MM.1S (cell line): ENCODE measurements at regions not wholly inside any gene's neighbourhood (a gene's known extent, or its start where the extent isn't known, plus 50 kb on each side); places are given as distances from the start of the nearest gene placed in this dataset.

Source experiments
- DNase-seq: peaks from one replicate; pipeline ENCODE4 v3.0.0-alpha.2; 2015
- H2AFZ ChIP-seq: fragments of 300-600 bp; sonication (generic); 2 replicates; pipeline ENCODE4 v1.6.0; 2016; ENCODE audit warnings: antibody characterized with exemption, low read length
- H3F3A ChIP-seq: fragments of 300-600 bp; sonication (generic); 2 replicates; pipeline ENCODE4 v1.6.1; 2016; ENCODE audit warnings: mild to moderate bottlenecking, antibody characterized with exemption, low read length, moderate library complexity, mixed read lengths; ENCODE audit not compliant: insufficient read depth
- H3K27ac ChIP-seq: fragments of 300-600 bp; sonication (generic); 2 replicates; pipeline ENCODE4 v1.5.1; 2016; ENCODE audit warnings: mild to moderate bottlenecking, low read length
- H3K27me3 ChIP-seq: fragments of 300-600 bp; sonication (generic); replicated peaks from 2 replicates; pipeline ENCODE4 v1.6.0; 2016; ENCODE audit warnings: low read length; ENCODE audit not compliant: insufficient read depth
- H3K36me3 ChIP-seq: fragments of 300-600 bp; sonication (generic); replicated peaks from 2 replicates; pipeline ENCODE4 v1.6.1; 2016; ENCODE audit warnings: mild to moderate bottlenecking, low read length, mixed read lengths; ENCODE audit not compliant: insufficient read depth
- H3K4me1 ChIP-seq: fragments of 300-600 bp; sonication (generic); 2 replicates; pipeline ENCODE4 v1.6.1; 2016; ENCODE audit warnings: low read length, mixed read lengths
- H3K4me2 ChIP-seq: fragments of 300-600 bp; sonication (generic); 2 replicates; pipeline ENCODE4 v1.6.0; 2016; ENCODE audit warnings: low read depth, low read length
- H3K4me3 ChIP-seq: fragments of 300-600 bp; sonication (generic); 2 replicates; pipeline ENCODE4 v1.5.1; 2016; ENCODE audit warnings: low read length, mixed read lengths
- H3K79me2 ChIP-seq: fragments of 300-600 bp; sonication (generic); 2 replicates; pipeline ENCODE4 v1.6.1; 2016; ENCODE audit warnings: mixed run types, low read length, mixed read lengths
- H3K9ac ChIP-seq: fragments of 300-600 bp; sonication (generic); 2 replicates; pipeline ENCODE4 v1.6.1; 2016; ENCODE audit warnings: low read length, mixed read lengths
- H3K9me2 ChIP-seq: fragments of 300-600 bp; sonication (generic); replicated peaks from 2 replicates; pipeline ENCODE4 v1.6.1; 2016; ENCODE audit warnings: mild to moderate bottlenecking, low read length, mixed read lengths; ENCODE audit not compliant: insufficient read depth
- H3K9me3 ChIP-seq: fragments of 300-600 bp; sonication (generic); replicated peaks from 2 replicates; pipeline ENCODE4 v1.6.1; 2016; ENCODE audit warnings: mild to moderate bottlenecking, low read length, mixed read lengths; ENCODE audit not compliant: insufficient read depth
- H4K20me1 ChIP-seq: fragments of 300-600 bp; sonication (generic); 2 replicates; pipeline ENCODE4 v1.6.1; 2016; ENCODE audit warnings: mild to moderate bottlenecking, low read length, moderate library complexity, mixed read lengths; ENCODE audit not compliant: insufficient read depth
- EZH2 ChIP-seq: fragments of 300-600 bp; sonication (generic); optimal IDR thresholded peaks from 2 replicates; pipeline ENCODE3; 2017; ENCODE audit warnings: low read depth, mild to moderate bottlenecking, antibody characterized with exemption, low read length, mixed read lengths
- EZH2phosphoT487 ChIP-seq: fragments of 300-600 bp; sonication (generic); IDR thresholded peaks from 2 replicates; pipeline ENCODE4 v1.6.1; 2018; ENCODE audit warnings: antibody characterized with exemption, low read length
- TF ChIP-seq, protein P1 (sequence below): fragments of 300-600 bp; sonication (generic); IDR thresholded peaks from 2 replicates; pipeline ENCODE4 v1.5.1; 2016; ENCODE audit warnings: antibody characterized with exemption, low read length, mixed read lengths

DNA sequence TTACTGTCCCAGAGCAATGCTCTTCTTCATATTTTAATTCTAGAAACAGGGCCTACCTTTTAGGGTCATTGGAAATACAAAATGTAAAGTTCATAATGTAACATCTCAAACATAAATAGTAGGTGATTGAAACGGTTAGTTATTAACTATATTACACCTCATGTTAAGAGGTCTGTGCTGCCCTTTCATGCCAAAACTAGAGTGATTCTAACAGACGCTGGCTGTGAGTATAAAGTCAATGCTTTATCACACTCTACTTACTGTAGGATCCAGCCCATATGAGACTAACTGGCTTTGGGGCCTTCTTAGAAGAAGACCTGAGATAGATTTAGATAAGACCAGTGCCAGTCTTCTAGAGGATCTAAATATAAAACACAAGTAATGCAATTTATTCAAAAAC, 966.1 kb upstream of the SORCS1 start:
- H3F3A ChIP-seq = no peaks in the 10 kb centered on the region
- no peak overlapping the region for H3K9ac ChIP-seq
- no peaks in the 10 kb centered on the region for H4K20me1 ChIP-seq
- no peaks in the 10 kb centered on the region for H3K9me3 ChIP-seq
- TF ChIP-seq EZH2phosphoT487 (no peak), EZH2 (no peak)
- TF ChIP-seq, protein P1, sequence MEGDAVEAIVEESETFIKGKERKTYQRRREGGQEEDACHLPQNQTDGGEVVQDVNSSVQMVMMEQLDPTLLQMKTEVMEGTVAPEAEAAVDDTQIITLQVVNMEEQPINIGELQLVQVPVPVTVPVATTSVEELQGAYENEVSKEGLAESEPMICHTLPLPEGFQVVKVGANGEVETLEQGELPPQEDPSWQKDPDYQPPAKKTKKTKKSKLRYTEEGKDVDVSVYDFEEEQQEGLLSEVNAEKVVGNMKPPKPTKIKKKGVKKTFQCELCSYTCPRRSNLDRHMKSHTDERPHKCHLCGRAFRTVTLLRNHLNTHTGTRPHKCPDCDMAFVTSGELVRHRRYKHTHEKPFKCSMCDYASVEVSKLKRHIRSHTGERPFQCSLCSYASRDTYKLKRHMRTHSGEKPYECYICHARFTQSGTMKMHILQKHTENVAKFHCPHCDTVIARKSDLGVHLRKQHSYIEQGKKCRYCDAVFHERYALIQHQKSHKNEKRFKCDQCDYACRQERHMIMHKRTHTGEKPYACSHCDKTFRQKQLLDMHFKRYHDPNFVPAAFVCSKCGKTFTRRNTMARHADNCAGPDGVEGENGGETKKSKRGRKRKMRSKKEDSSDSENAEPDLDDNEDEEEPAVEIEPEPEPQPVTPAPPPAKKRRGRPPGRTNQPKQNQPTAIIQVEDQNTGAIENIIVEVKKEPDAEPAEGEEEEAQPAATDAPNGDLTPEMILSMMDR = no peak
- no peak for DNase-seq
- no peaks in the 10 kb centered on the region for H3K36me3 ChIP-seq
- no peaks in the 10 kb centered on the region for H3K4me1 ChIP-seq
- H3K27me3 ChIP-seq = no peaks in the 10 kb centered on the region
- H3K9me2 ChIP-seq = no peaks in the 10 kb centered on the region
- H2AFZ ChIP-seq = no peak overlapping the region
- no peak overlapping the region for H3K27ac ChIP-seq
- no peaks in the 10 kb centered on the region for H3K79me2 ChIP-seq
- H3K4me3 ChIP-seq = no peak overlapping the region
- H3K4me2 ChIP-seq = no peak overlapping the region

DNA sequence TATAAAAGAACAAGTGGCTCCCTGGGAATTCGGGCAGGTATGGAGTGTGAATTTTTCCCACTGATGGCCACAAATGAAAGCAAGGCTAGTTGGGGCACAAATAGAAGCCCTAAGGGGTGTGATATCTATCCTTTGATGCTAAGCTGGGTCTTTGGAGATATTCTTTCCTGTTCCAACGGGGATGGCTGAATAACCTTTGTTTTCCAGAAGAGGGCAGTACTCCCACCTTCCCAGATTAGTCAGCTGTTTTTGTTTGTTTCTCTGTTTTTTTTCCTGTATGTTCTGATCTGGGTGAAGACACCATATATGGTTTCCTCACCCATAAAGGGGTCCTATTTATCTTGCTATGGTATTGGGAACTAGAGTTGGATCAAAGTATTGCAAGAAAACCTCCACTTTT, 947.7 kb upstream of the SORCS1 start:
- no peaks in the 10 kb centered on the region for H3K79me2 ChIP-seq
- no peak for DNase-seq
- H3K9ac ChIP-seq = no peak overlapping the region
- H3K4me2 ChIP-seq = no peak overlapping the region
- no peak overlapping the region for H2AFZ ChIP-seq
- no peaks in the 10 kb centered on the region for H4K20me1 ChIP-seq
- H3F3A ChIP-seq = no peaks in the 10 kb centered on the region
- TF ChIP-seq, protein P1 = peak; percentile 18; the same call in 1 of the 2 replicates
- TF ChIP-seq EZH2phosphoT487 = no peak
- no peaks in the 10 kb centered on the region for H3K9me3 ChIP-seq
- H3K27me3 ChIP-seq = no peaks in the 10 kb centered on the region
- no peaks in the 10 kb centered on the region for H3K9me2 ChIP-seq
- H3K4me1 ChIP-seq = no peaks in the 10 kb centered on the region
- H3K36me3 ChIP-seq = no peaks in the 10 kb centered on the region
- no peak overlapping the region for H3K27ac ChIP-seq
- H3K4me3 ChIP-seq = no peak overlapping the region

DNA sequence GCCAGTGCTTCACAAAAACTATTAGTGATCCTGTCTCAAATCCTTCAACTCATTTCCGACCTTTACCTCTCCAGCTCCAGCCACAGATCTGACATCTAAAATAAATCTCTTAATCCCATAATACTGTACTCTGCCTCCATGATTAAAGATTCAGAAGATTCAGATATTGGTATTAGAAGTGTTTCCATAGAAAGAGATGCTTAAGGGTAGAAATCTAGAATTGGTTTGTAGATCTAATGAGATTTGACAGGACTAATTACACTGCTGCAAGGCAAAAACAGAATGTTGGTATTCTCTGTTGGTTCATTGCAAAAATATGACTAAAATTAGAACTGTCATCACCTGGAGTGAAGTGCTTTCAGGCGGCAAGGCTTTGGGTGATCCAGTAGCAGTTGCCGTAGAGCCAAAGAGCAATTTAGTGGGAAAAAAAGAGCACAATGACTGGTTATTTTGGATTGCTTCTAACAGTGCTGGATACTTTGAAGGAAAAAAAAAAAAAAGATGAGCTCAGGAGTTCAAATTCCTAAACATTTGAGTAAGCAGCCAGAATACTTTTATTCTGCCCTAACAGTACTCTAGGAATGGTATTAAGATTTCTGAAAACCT, 940.1 kb upstream of the SORCS1 start:
- Histone ChIP-seq H2AFZ (no peak overlapping the region), H3K4me3 (no peak overlapping the region), H3K4me1 (no peaks in the 10 kb centered on the region), H3F3A (no peaks in the 10 kb centered on the region), H3K9me2 (no peaks in the 10 kb centered on the region), H3K9ac (no peak overlapping the region), H4K20me1 (no peaks in the 10 kb centered on the region), H3K36me3 (no peaks in the 10 kb centered on the region), H3K27me3 (no peaks in the 10 kb centered on the region), H3K27ac (no peak overlapping the region), H3K9me3 (no peaks in the 10 kb centered on the region), H3K4me2 (no peak overlapping the region), H3K79me2 (no peaks in the 10 kb centered on the region)
- DNase-seq = no peak
- no peak for TF ChIP-seq EZH2phosphoT487
- no peak for TF ChIP-seq EZH2
- TF ChIP-seq, protein P1 = no peak
